Liver (tissue), 8 donors: ENCODE measurements at regions not wholly inside any gene's neighbourhood (a gene's known extent, or its start where the extent isn't known, plus 50 kb on each side); places are given as distances from the start of the nearest gene placed in this dataset.

Experiments
- DNase-seq: peaks from one replicate; pipeline ENCODE4 v3.0.0-alpha.2; 2017; ENCODE audit warnings: low spot score
- H3K27ac ChIP-seq, 2 donors: one replicate each; pipeline ENCODE4 v1.7.0; 2013; ENCODE audit warnings: inconsistent platforms in 2 of 2, low read length in 2 of 2, control low read depth in 1 of 2, low read depth in 1 of 2, mild to moderate bottlenecking in 1 of 2
- H3K27me3 ChIP-seq, 4 donors: one replicate each; pipeline versions ENCODE4 v1.6.1 to v1.7.0; 2013; ENCODE audit warnings: low read length in 3 of 4, inconsistent platforms in 1 of 4, mild to moderate bottlenecking in 1 of 4, moderate library complexity in 1 of 4; ENCODE audit not compliant: control insufficient read depth in 4 of 4, insufficient read depth in 4 of 4
- H3K36me3 ChIP-seq, 4 donors: one replicate each; pipeline versions ENCODE4 v1.6.1 to v1.7.0; 2013; ENCODE audit warnings: low read length in 3 of 4, mild to moderate bottlenecking in 3 of 4, low read depth in 1 of 4, moderate library complexity in 1 of 4; ENCODE audit not compliant: control insufficient read depth in 4 of 4, insufficient read depth in 3 of 4
- H3K4me1 ChIP-seq, 4 donors: one replicate each; pipeline versions ENCODE4 v1.6.1 to v1.7.0; 2013; ENCODE audit warnings: low read length in 3 of 4, mild to moderate bottlenecking in 3 of 4, moderate library complexity in 1 of 4; ENCODE audit not compliant: control insufficient read depth in 4 of 4, insufficient read depth in 4 of 4
- H3K4me3 ChIP-seq, 3 donors: one replicate each; pipeline versions ENCODE4 v1.6.1 to v1.7.0; 2013; ENCODE audit warnings: low read length in 3 of 3, control low read depth in 1 of 3, low read depth in 1 of 3, mild to moderate bottlenecking in 1 of 3
- H3K9ac ChIP-seq, 2 donors: one replicate each; pipeline ENCODE4 v1.7.0; 2013; ENCODE audit warnings: low read length in 2 of 2, mild to moderate bottlenecking in 2 of 2, moderate library complexity in 2 of 2, control low read depth in 1 of 2, low read depth in 1 of 2
- H3K9me3 ChIP-seq, 4 donors: one replicate each; pipeline versions ENCODE4 v1.6.1 to v1.7.0; 2013; ENCODE audit warnings: low read length in 3 of 4; ENCODE audit not compliant: control insufficient read depth in 4 of 4
- CTCF ChIP-seq: fragments of 150-350 bp; IDR thresholded peaks from 2 replicates; pipeline ENCODE4 v1.5.1; 2017; ENCODE audit warnings: improper control_type of control experiment, low read depth, low read length; ENCODE audit not compliant: missing input control
- FOXA1 ChIP-seq: IDR thresholded peaks from 2 replicates; pipeline ENCODE4 v1.6.1; 2016; ENCODE audit warnings: antibody characterized with exemption
- FOXA2 ChIP-seq: IDR thresholded peaks from 2 replicates; pipeline ENCODE4 v1.6.1; 2016; ENCODE audit warnings: antibody characterized with exemption
- GABPA ChIP-seq, 2 donors: IDR thresholded peaks in 1 of 2; conservative IDR thresholded peaks in 1 of 2; 2 replicates each; pipeline ENCODE4 v1.6.1; 2016; ENCODE audit warnings: antibody characterized with exemption in 2 of 2, mild to moderate bottlenecking in 1 of 2, moderate library complexity in 1 of 2
- HNF4A ChIP-seq, 2 donors: conservative IDR thresholded peaks; 2 replicates each; pipeline ENCODE4 v1.6.1; 2016; ENCODE audit warnings: antibody characterized with exemption in 2 of 2, mild to moderate bottlenecking in 2 of 2
- HNF4G ChIP-seq: IDR thresholded peaks from 2 replicates; pipeline ENCODE4 v1.6.1; 2016; ENCODE audit warnings: antibody characterized with exemption
- MAX ChIP-seq: IDR thresholded peaks from 2 replicates; pipeline ENCODE4 v1.6.1; 2016; ENCODE audit warnings: antibody characterized with exemption
- NR2F2 ChIP-seq: IDR thresholded peaks from 2 replicates; pipeline ENCODE4 v1.6.1; 2016; ENCODE audit warnings: antibody characterized with exemption
- RXRA ChIP-seq, 2 donors: IDR thresholded peaks; 2 replicates each; pipeline ENCODE4 v1.6.1; 2017 to 2018; ENCODE audit warnings: antibody characterized with exemption in 2 of 2, mild to moderate bottlenecking in 1 of 2
- SP1 ChIP-seq: IDR thresholded peaks from 2 replicates; pipeline ENCODE4 v1.6.1; 2018; ENCODE audit warnings: antibody characterized with exemption, mild to moderate bottlenecking
- WGBS: extraction: QIAGEN DNeasy Blood & Tissue Kit; methylation state at CpG from one replicate; pipeline ENCODE4 v1.1.7; 2013; 5-methylcytosine and 5-hydroxymethylcytosine counted together
- TF ChIP-seq, protein P1 (sequence below): IDR thresholded peaks from 2 replicates; pipeline ENCODE4 v1.6.1; 2016; ENCODE audit warnings: antibody characterized with exemption
- TF ChIP-seq, protein P2 (sequence below): IDR thresholded peaks from 2 replicates; pipeline ENCODE4 v1.6.1; 2016; ENCODE audit warnings: antibody characterized with exemption
- donor health status: healthy.
- donor health status: healthy.
- donor health status: healthy.
- donor health status: healthy.
- donor health status: healthy.

GRCh38 chr4:178185517-178185916, 743.3 kb upstream of the AGA start:
- H3K9ac ChIP-seq: no peak overlapping the region
- TF ChIP-seq MAX (no peak), HNF4G (no peak)
- TF ChIP-seq, protein P1, sequence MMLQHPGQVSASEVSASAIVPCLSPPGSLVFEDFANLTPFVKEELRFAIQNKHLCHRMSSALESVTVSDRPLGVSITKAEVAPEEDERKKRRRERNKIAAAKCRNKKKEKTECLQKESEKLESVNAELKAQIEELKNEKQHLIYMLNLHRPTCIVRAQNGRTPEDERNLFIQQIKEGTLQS: no peak
- TF ChIP-seq, protein P2, sequence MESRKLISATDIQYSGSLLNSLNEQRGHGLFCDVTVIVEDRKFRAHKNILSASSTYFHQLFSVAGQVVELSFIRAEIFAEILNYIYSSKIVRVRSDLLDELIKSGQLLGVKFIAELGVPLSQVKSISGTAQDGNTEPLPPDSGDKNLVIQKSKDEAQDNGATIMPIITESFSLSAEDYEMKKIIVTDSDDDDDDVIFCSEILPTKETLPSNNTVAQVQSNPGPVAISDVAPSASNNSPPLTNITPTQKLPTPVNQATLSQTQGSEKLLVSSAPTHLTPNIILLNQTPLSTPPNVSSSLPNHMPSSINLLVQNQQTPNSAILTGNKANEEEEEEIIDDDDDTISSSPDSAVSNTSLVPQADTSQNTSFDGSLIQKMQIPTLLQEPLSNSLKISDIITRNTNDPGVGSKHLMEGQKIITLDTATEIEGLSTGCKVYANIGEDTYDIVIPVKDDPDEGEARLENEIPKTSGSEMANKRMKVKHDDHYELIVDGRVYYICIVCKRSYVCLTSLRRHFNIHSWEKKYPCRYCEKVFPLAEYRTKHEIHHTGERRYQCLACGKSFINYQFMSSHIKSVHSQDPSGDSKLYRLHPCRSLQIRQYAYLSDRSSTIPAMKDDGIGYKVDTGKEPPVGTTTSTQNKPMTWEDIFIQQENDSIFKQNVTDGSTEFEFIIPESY: no peak
- H3K27me3 ChIP-seq: no peaks in the 10 kb centered on the region
- no peak overlapping the region for H3K4me3 ChIP-seq
- H3K27ac ChIP-seq: no peak overlapping the region
- no peak for DNase-seq
- H3K4me1 ChIP-seq: no peaks in the 10 kb centered on the region
- no peaks in the 10 kb centered on the region for H3K36me3 ChIP-seq
- 38% methylated on average over 3 of the region's 3 CpGs for WGBS
- no peaks in the 10 kb centered on the region for H3K9me3 ChIP-seq

- H3K27me3 ChIP-seq: no peaks in the 10 kb centered on the region
- TF ChIP-seq, protein P1: no peak
- TF ChIP-seq GABPA (IDR thresholded peaks at IDR 0.05 in 1 of 2, conservative IDR thresholded peaks at IDR 0.05 in 1 of 2) (no peak), FOXA2 (no peak), HNF4G (no peak), MAX (no peak), CTCF (no peak), RXRA (IDR thresholded peaks at IDR 0.05) (no peak), FOXA1 (no peak), SP1 (no peak), HNF4A (conservative IDR thresholded peaks at IDR 0.05) (no peak), NR2F2 (no peak)
- TF ChIP-seq, protein P2: no peak
These were observed 750.4 kb upstream of the AGA start for GRCh38 chr4:178192611-178193010.

More at GRCh38 chr4:178192611-178193010, 750.4 kb upstream of the AGA start:
- no peak overlapping the region for H3K4me3 ChIP-seq
- H3K9me3 ChIP-seq: no peaks in the 10 kb centered on the region
- H3K27ac ChIP-seq: no peak overlapping the region
- H3K36me3 ChIP-seq: no peaks in the 10 kb centered on the region
- no peak for DNase-seq
- H3K4me1 ChIP-seq: no peaks in the 10 kb centered on the region
- H3K9ac ChIP-seq: no peak overlapping the region
